Left ventricle myocardium inferior (tissue), 1 donor: ENCODE measurements at regions not wholly inside any gene's neighbourhood (a gene's known extent, or its start where the extent isn't known, plus 50 kb on each side); places are given as distances from the start of the nearest gene placed in this dataset.

Experiments used
- DNase-seq: peaks from one replicate; pipeline ENCODE4 v3.0.0-alpha.2; 2020
- H3K27ac ChIP-seq: fragments of 200-600 bp; replicated peaks from 2 replicates; pipeline ENCODE4 v1.8.0; 2021
- H3K27me3 ChIP-seq: fragments of 200-600 bp; 2 replicates; pipeline ENCODE4 v1.8.0; 2021; ENCODE audit warnings: low read depth
- H3K36me3 ChIP-seq: fragments of 200-600 bp; 2 replicates; pipeline ENCODE4 v1.8.0; 2021
- H3K4me1 ChIP-seq: fragments of 200-600 bp; 2 replicates; pipeline ENCODE4 v1.8.0; 2021
- H3K4me3 ChIP-seq: fragments of 200-600 bp; 2 replicates; pipeline ENCODE4 v1.8.0; 2021; ENCODE audit warnings: mild to moderate bottlenecking, moderate library complexity
- H3K9me3 ChIP-seq: fragments of 200-600 bp; replicated peaks from 2 replicates; pipeline ENCODE4 v1.8.0; 2021
- CTCF ChIP-seq: fragments of 200-600 bp; IDR thresholded peaks from 2 replicates; pipeline ENCODE4 v1.8.0; 2021; ENCODE audit warnings: antibody characterized with exemption, mild to moderate bottlenecking, borderline replicate concordance
- intact Hi-C: fragments of 100-400 bp; cut with micrococcal nuclease; formaldehyde crosslinking; loops from one replicate; pipeline ENCODE4 v1.11.0; 2022
- donor health status: DM: no; HTN: yes; CAD: no; lungs with severe emphysema.

DNA sequence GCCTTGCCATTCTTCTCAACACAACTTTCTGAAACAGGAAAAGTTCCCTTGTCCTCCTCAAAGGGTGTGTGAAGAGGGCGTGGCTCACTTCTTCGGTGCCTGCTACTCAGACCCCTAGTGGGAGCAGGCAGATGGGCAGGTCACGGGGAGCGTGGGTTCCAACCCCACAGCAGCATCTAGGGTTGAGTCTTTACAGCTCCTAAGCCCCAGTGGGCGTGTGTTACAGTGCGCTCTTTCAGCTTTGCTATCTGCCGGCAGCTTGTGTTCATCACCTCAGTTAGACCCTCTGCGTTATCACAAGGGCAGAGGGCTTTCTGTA is 57.5 kb upstream of the KLF3 start:
- H3K27me3 ChIP-seq: no peaks in the 10 kb centered on the region
- no peaks in the 10 kb centered on the region for H3K36me3 ChIP-seq
- DNase-seq: no peak
- peaks cover 11% of the 10 kb centered on the region for H3K4me1 ChIP-seq
- no peak for TF ChIP-seq CTCF
- no peak overlapping the region for H3K27ac ChIP-seq
- H3K9me3 ChIP-seq: no peaks in the 10 kb centered on the region
- intact Hi-C loops: no loop called here
- H3K4me3 ChIP-seq: no peak overlapping the region

GRCh38 chr4:38609614-38610013 is 54.4 kb upstream of the KLF3 start:
- Histone ChIP-seq H3K4me3 (no peak overlapping the region), H3K4me1 (peaks cover 19% of the 10 kb centered on the region)

DNA sequence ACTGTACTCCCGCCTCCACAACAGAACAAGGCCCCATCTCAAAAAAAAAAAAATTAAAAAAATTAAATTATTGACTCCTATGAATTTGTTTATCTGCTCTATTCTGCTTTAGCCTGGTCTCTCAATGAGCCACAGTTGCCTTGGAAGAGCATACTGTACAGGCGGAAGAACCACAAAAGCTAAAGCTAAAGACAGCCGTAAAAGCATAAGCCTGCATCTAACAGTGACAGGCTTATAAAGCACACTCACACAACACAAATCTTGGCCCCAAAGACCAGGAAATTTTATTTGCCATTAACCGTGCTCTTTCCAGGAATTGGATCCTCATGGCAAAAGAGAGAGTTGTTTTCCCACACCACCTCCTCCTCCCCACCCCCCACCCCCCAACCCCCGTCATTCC is 53.5 kb upstream of the KLF3 start:
- peaks cover 19% of the 10 kb centered on the region for H3K4me1 ChIP-seq

More at GRCh38 chr4:38609614-38610013, 54.4 kb upstream of the KLF3 start:
- no peak for DNase-seq
- H3K27ac ChIP-seq: no peak overlapping the region
- TF ChIP-seq CTCF: no peak
- H3K9me3 ChIP-seq: no peaks in the 10 kb centered on the region
- H3K27me3 ChIP-seq: no peaks in the 10 kb centered on the region
- intact Hi-C loops: no loop called here
- no peaks in the 10 kb centered on the region for H3K36me3 ChIP-seq

GRCh38 chr4:38610966-38611431 is 53.0 kb upstream of the KLF3 start:
- H3K27ac ChIP-seq: no peak overlapping the region
- no peaks in the 10 kb centered on the region for H3K27me3 ChIP-seq
- no peak overlapping the region for H3K4me3 ChIP-seq
- no peaks in the 10 kb centered on the region for H3K36me3 ChIP-seq
- intact Hi-C loops: no loop called here
- peaks cover 14% of the 10 kb centered on the region for H3K4me1 ChIP-seq
- DNase-seq: no peak
- no peak for TF ChIP-seq CTCF
- no peaks in the 10 kb centered on the region for H3K9me3 ChIP-seq

More for the DNA sequence above, 53.5 kb upstream of the KLF3 start:
- Histone ChIP-seq H3K36me3 (no peaks in the 10 kb centered on the region), H3K27ac (no peak overlapping the region), H3K27me3 (no peaks in the 10 kb centered on the region), H3K4me3 (no peak overlapping the region), H3K9me3 (no peaks in the 10 kb centered on the region)
- no peak for DNase-seq
- no peak for TF ChIP-seq CTCF
- intact Hi-C loops: no loop called here

DNA sequence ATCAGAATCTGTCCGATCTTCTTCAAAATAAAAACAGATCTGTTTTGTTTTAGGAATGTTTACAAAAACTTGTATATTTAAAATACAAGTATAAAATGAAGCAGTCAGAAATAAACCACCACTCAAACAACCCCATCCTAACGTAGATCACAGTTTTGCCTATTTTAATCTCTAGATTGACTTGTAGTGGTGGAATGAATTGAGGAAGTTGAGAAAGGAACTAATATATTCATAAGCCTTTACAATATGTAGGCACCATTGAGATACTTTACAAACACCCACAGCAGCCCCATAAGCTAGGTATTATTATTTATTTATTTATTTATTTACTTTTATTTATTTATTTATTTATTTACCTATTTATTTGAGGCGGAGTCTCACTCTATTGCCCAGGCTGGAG is 52.3 kb upstream of the KLF3 start:
- intact Hi-C loops: no loop called here
- no peak for DNase-seq
- Histone ChIP-seq H3K27me3 (no peaks in the 10 kb centered on the region), H3K4me1 (peaks cover 8% of the 10 kb centered on the region), H3K4me3 (no peak overlapping the region), H3K36me3 (no peaks in the 10 kb centered on the region), H3K27ac (no peak overlapping the region), H3K9me3 (no peaks in the 10 kb centered on the region)
- no peak for TF ChIP-seq CTCF
